ENCODE measurements at regions not wholly inside any gene's neighbourhood (a gene's known extent, or its start where the extent isn't known, plus 50 kb on each side); places are given as distances from the start of the nearest gene placed in this dataset.

DNA sequence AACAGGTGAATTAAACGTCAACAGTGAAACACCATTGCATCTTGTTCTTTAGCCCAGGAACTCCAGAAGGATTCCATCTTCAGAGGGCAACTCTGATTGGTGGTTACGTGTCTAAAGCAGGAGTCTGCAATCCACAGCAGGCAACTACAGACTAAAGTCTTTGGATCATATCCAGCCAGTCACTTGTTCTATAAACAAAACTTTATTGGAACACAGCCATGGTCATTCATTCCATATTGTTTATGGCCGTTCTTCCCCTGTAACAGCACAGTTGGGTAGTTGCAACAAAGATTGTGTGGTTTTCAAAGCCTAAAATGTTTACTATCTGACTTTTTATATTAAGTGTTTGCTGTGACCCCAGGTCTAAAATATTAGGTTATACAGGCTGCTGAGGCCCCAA is 94.7 kb upstream of the IMMP2L start (continued):
- TF ChIP-seq, protein P1, sequence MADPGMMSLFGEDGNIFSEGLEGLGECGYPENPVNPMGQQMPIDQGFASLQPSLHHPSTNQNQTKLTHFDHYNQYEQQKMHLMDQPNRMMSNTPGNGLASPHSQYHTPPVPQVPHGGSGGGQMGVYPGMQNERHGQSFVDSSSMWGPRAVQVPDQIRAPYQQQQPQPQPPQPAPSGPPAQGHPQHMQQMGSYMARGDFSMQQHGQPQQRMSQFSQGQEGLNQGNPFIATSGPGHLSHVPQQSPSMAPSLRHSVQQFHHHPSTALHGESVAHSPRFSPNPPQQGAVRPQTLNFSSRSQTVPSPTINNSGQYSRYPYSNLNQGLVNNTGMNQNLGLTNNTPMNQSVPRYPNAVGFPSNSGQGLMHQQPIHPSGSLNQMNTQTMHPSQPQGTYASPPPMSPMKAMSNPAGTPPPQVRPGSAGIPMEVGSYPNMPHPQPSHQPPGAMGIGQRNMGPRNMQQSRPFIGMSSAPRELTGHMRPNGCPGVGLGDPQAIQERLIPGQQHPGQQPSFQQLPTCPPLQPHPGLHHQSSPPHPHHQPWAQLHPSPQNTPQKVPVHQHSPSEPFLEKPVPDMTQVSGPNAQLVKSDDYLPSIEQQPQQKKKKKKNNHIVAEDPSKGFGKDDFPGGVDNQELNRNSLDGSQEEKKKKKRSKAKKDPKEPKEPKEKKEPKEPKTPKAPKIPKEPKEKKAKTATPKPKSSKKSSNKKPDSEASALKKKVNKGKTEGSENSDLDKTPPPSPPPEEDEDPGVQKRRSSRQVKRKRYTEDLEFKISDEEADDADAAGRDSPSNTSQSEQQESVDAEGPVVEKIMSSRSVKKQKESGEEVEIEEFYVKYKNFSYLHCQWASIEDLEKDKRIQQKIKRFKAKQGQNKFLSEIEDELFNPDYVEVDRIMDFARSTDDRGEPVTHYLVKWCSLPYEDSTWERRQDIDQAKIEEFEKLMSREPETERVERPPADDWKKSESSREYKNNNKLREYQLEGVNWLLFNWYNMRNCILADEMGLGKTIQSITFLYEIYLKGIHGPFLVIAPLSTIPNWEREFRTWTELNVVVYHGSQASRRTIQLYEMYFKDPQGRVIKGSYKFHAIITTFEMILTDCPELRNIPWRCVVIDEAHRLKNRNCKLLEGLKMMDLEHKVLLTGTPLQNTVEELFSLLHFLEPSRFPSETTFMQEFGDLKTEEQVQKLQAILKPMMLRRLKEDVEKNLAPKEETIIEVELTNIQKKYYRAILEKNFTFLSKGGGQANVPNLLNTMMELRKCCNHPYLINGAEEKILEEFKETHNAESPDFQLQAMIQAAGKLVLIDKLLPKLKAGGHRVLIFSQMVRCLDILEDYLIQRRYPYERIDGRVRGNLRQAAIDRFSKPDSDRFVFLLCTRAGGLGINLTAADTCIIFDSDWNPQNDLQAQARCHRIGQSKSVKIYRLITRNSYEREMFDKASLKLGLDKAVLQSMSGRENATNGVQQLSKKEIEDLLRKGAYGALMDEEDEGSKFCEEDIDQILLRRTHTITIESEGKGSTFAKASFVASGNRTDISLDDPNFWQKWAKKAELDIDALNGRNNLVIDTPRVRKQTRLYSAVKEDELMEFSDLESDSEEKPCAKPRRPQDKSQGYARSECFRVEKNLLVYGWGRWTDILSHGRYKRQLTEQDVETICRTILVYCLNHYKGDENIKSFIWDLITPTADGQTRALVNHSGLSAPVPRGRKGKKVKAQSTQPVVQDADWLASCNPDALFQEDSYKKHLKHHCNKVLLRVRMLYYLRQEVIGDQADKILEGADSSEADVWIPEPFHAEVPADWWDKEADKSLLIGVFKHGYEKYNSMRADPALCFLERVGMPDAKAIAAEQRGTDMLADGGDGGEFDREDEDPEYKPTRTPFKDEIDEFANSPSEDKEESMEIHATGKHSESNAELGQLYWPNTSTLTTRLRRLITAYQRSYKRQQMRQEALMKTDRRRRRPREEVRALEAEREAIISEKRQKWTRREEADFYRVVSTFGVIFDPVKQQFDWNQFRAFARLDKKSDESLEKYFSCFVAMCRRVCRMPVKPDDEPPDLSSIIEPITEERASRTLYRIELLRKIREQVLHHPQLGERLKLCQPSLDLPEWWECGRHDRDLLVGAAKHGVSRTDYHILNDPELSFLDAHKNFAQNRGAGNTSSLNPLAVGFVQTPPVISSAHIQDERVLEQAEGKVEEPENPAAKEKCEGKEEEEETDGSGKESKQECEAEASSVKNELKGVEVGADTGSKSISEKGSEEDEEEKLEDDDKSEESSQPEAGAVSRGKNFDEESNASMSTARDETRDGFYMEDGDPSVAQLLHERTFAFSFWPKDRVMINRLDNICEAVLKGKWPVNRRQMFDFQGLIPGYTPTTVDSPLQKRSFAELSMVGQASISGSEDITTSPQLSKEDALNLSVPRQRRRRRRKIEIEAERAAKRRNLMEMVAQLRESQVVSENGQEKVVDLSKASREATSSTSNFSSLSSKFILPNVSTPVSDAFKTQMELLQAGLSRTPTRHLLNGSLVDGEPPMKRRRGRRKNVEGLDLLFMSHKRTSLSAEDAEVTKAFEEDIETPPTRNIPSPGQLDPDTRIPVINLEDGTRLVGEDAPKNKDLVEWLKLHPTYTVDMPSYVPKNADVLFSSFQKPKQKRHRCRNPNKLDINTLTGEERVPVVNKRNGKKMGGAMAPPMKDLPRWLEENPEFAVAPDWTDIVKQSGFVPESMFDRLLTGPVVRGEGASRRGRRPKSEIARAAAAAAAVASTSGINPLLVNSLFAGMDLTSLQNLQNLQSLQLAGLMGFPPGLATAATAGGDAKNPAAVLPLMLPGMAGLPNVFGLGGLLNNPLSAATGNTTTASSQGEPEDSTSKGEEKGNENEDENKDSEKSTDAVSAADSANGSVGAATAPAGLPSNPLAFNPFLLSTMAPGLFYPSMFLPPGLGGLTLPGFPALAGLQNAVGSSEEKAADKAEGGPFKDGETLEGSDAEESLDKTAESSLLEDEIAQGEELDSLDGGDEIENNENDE (IDR thresholded peaks at IDR 0.05; ENCODE audit: insufficient replicate concordance, low read length) = no peak
- TF ChIP-seq KDM5A (IDR thresholded peaks at IDR 0.05; ENCODE audit: low read length) (no peak), BACH1 (IDR thresholded peaks at IDR 0.05; ENCODE audit: low read length) (no peak), HDAC2 (IDR thresholded peaks at IDR 0.05; ENCODE audit: borderline replicate concordance in 1 of 2, low read depth in 2 of 2, low read length in 2 of 2) (no peak), EGR1 (IDR thresholded peaks at IDR 0.05; ENCODE audit: borderline replicate concordance, low read depth, low read length) (no peak), SAP30 (IDR thresholded peaks at IDR 0.05; ENCODE audit: insufficient read depth, insufficient replicate concordance, low read length) (no peak)

Measured in H1 (cell line).